ENCODE measurements at regions not wholly inside any gene's neighbourhood (a gene's known extent, or its start where the extent isn't known, plus 50 kb on each side); places are given as distances from the start of the nearest gene placed in this dataset.

- DNase-seq (ENCODE audit: insufficient read length, low spot score, missing footprints) = no peak
- no peaks in the 10 kb centered on the region for H3K4me1 ChIP-seq (ENCODE audit: insufficient read depth, low read length)
These were observed 132.1 kb downstream of the SAMD5 start for GRCh38 chr6:147640606-147641005.

GRCh38 chr6:147641511-147641910 is 133.0 kb downstream of the SAMD5 start:
- no peaks in the 10 kb centered on the region for H4K20me1 ChIP-seq (ENCODE audit: insufficient read depth, low read length)
- H3K9me3 ChIP-seq (ENCODE audit: low read depth, low read length) = no peaks in the 10 kb centered on the region
- H3K79me2 ChIP-seq (ENCODE audit: insufficient read depth, low read length) = no peaks in the 10 kb centered on the region
- no peak overlapping the region for H3K27ac ChIP-seq (ENCODE audit: low read depth, low read length)
- no peaks in the 10 kb centered on the region for H3K36me3 ChIP-seq (ENCODE audit: insufficient read depth, low read length)
- H3K4me2 ChIP-seq (ENCODE audit: insufficient read depth, low read length) = no peak overlapping the region
- H2AFZ ChIP-seq (ENCODE audit: low read length) = no peak overlapping the region
- no peak for TF ChIP-seq CTCF (IDR thresholded peaks at IDR 0.05; ENCODE audit: extremely low read depth, low read depth, low read length)
- H3K4me1 ChIP-seq (ENCODE audit: insufficient read depth, low read length) = no peaks in the 10 kb centered on the region
- no peak overlapping the region for H3K4me3 ChIP-seq (ENCODE audit: insufficient read depth, low read length)
- H3K27me3 ChIP-seq (ENCODE audit: insufficient read depth, low read length) = no peaks in the 10 kb centered on the region
- no peak for DNase-seq (ENCODE audit: insufficient read length, low spot score, missing footprints)

More at GRCh38 chr6:147640606-147641005, 132.1 kb downstream of the SAMD5 start:
- no peaks in the 10 kb centered on the region for H3K9me3 ChIP-seq (ENCODE audit: low read depth, low read length)
- no peak overlapping the region for H3K4me2 ChIP-seq (ENCODE audit: insufficient read depth, low read length)
- no peak for TF ChIP-seq CTCF (IDR thresholded peaks at IDR 0.05; ENCODE audit: extremely low read depth, low read depth, low read length)
- no peaks in the 10 kb centered on the region for H4K20me1 ChIP-seq (ENCODE audit: insufficient read depth, low read length)
- H2AFZ ChIP-seq (ENCODE audit: low read length) = no peak overlapping the region
- H3K27ac ChIP-seq (ENCODE audit: low read depth, low read length) = no peak overlapping the region
- no peaks in the 10 kb centered on the region for H3K27me3 ChIP-seq (ENCODE audit: insufficient read depth, low read length)
- no peak overlapping the region for H3K4me3 ChIP-seq (ENCODE audit: insufficient read depth, low read length)
- no peaks in the 10 kb centered on the region for H3K79me2 ChIP-seq (ENCODE audit: insufficient read depth, low read length)
- H3K36me3 ChIP-seq (ENCODE audit: insufficient read depth, low read length) = no peaks in the 10 kb centered on the region

- H3K36me3 ChIP-seq (ENCODE audit: insufficient read depth, low read length) = no peaks in the 10 kb centered on the region
- no peak overlapping the region for H3K27ac ChIP-seq (ENCODE audit: low read depth, low read length)
- TF ChIP-seq CTCF (IDR thresholded peaks at IDR 0.05; ENCODE audit: extremely low read depth, low read depth, low read length) = no peak
- H3K4me2 ChIP-seq (ENCODE audit: insufficient read depth, low read length) = peak overlapping the region; percentile 36
- no peaks in the 10 kb centered on the region for H3K4me1 ChIP-seq (ENCODE audit: insufficient read depth, low read length)
- no peaks in the 10 kb centered on the region for H3K27me3 ChIP-seq (ENCODE audit: insufficient read depth, low read length)
- no peaks in the 10 kb centered on the region for H3K9me3 ChIP-seq (ENCODE audit: low read depth, low read length)
- H4K20me1 ChIP-seq (ENCODE audit: insufficient read depth, low read length) = no peaks in the 10 kb centered on the region
- no peaks in the 10 kb centered on the region for H3K79me2 ChIP-seq (ENCODE audit: insufficient read depth, low read length)
- peak overlapping the region; percentile 38 for H2AFZ ChIP-seq (ENCODE audit: low read length)
- H3K4me3 ChIP-seq (ENCODE audit: insufficient read depth, low read length) = no peak overlapping the region
- no peak for DNase-seq (ENCODE audit: insufficient read length, low spot score, missing footprints)
These were observed 134.0 kb downstream of the SAMD5 start for GRCh38 chr6:147642458-147642857.

- H3K79me2 ChIP-seq (ENCODE audit: insufficient read depth, low read length) = no peaks in the 10 kb centered on the region
- H3K27ac ChIP-seq (ENCODE audit: low read depth, low read length) = no peak overlapping the region
- H3K27me3 ChIP-seq (ENCODE audit: insufficient read depth, low read length) = no peaks in the 10 kb centered on the region
These were observed 135.1 kb downstream of the SAMD5 start for GRCh38 chr6:147643341-147644200.

More at GRCh38 chr6:147643341-147644200, 135.1 kb downstream of the SAMD5 start:
- Histone ChIP-seq H3K36me3 (ENCODE audit: insufficient read depth, low read length) (no peaks in the 10 kb centered on the region), H3K4me3 (ENCODE audit: insufficient read depth, low read length) (no peak overlapping the region), H2AFZ (ENCODE audit: low read length) (no peak overlapping the region), H4K20me1 (ENCODE audit: insufficient read depth, low read length) (no peaks in the 10 kb centered on the region), H3K4me2 (ENCODE audit: insufficient read depth, low read length) (no peak overlapping the region), H3K4me1 (ENCODE audit: insufficient read depth, low read length) (no peaks in the 10 kb centered on the region), H3K9me3 (ENCODE audit: low read depth, low read length) (no peaks in the 10 kb centered on the region)
- no peak for TF ChIP-seq CTCF (IDR thresholded peaks at IDR 0.05; ENCODE audit: extremely low read depth, low read depth, low read length)
- DNase-seq (ENCODE audit: insufficient read length, low spot score, missing footprints) = no peak

All from osteoblast (primary cell).